SW 1271 (cell line): ENCODE measurements at regions not wholly inside any gene's neighbourhood (a gene's known extent, or its start where the extent isn't known, plus 50 kb on each side); places are given as distances from the start of the nearest gene placed in this dataset.

Experiments used
- DNase-seq, 2 experiments: peaks; one replicate each; lab custom pipeline; 2025; lab: John Stamatoyannopoulos, UW

GRCh38 chr5:29811914-29812679 is 1381.4 kb upstream of the CDH6 start:
- peak in 1 of 2 experiments; percentile 32 for DNase-seq

- no peak for DNase-seq
Measured at GRCh38 chr5:29805804-29806203, 1387.7 kb upstream of the CDH6 start.

GRCh38 chr5:29800752-29801151 is 1392.7 kb upstream of the CDH6 start:
- no peak for DNase-seq

GRCh38 chr5:29796013-29796412 is 1397.5 kb upstream of the CDH6 start:
- no peak for DNase-seq

GRCh38 chr5:29795096-29795652 is 1398.3 kb upstream of the CDH6 start:
- DNase-seq: no peak

- DNase-seq: no peak
Measured at GRCh38 chr5:29794141-29794787, 1399.2 kb upstream of the CDH6 start.

- DNase-seq: no peak
Measured at GRCh38 chr5:29790281-29790680, 1403.2 kb upstream of the CDH6 start.

GRCh38 chr5:29780401-29780800 is 1413.1 kb upstream of the CDH6 start:
- DNase-seq: no peak

- no peak for DNase-seq
Measured at GRCh38 chr5:29779141-29779540, 1414.3 kb upstream of the CDH6 start.

GRCh38 chr5:29777373-29777772 is 1416.1 kb upstream of the CDH6 start:
- DNase-seq: no peak

GRCh38 chr5:29770936-29771335 is 1422.5 kb upstream of the CDH6 start:
- no peak for DNase-seq

GRCh38 chr5:29769474-29769873 is 1424.0 kb upstream of the CDH6 start:
- no peak for DNase-seq

GRCh38 chr5:29758986-29759421 is 1434.5 kb upstream of the CDH6 start:
- no peak for DNase-seq

- no peak for DNase-seq
Measured at GRCh38 chr5:29750453-29750852, 1443.0 kb upstream of the CDH6 start.

- no peak for DNase-seq
Measured at GRCh38 chr5:29744618-29745017, 1448.9 kb upstream of the CDH6 start.

- peak in 1 of 2 experiments; percentile 18 for DNase-seq
Measured at GRCh38 chr5:29720954-29721353, 1472.5 kb upstream of the CDH6 start.

GRCh38 chr5:29719171-29719570 is 1474.3 kb upstream of the CDH6 start:
- DNase-seq: no peak

- no peak for DNase-seq
Measured at GRCh38 chr5:29715167-29715566, 1478.3 kb upstream of the CDH6 start.

- DNase-seq: no peak
Measured at GRCh38 chr5:29702875-29703274, 1490.6 kb upstream of the CDH6 start.

- no peak for DNase-seq
Measured at GRCh38 chr5:29701600-29701999, 1491.9 kb upstream of the CDH6 start.

- DNase-seq: peak; percentile 3 to 41
Measured at GRCh38 chr5:29697785-29698414, 1495.6 kb upstream of the CDH6 start.

GRCh38 chr5:29697278-29697677 is 1496.2 kb upstream of the CDH6 start:
- DNase-seq: no peak

- no peak for DNase-seq
Measured at GRCh38 chr5:29672678-29673077, 1520.8 kb upstream of the CDH6 start.
